Spleen (tissue), 7 donors: ENCODE measurements at regions not wholly inside any gene's neighbourhood (a gene's known extent, or its start where the extent isn't known, plus 50 kb on each side); places are given as distances from the start of the nearest gene placed in this dataset.

Experiments
- POLR2A ChIP-seq, 3 donors: fragments of 450-650 bp; IDR thresholded peaks; one replicate each; pipeline ENCODE4 v1.5.1; 2017; ENCODE audit warnings: antibody characterized with exemption in 3 of 3, mild to moderate bottlenecking in 1 of 3
- TF ChIP-seq, protein P1 (sequence below), 11 experiments: fragments of 200-600 bp in 7 of 11; fragments of 450-650 bp in 4 of 11; sonication (generic) in 4 of 11; IDR thresholded peaks in 8 of 11; conservative IDR thresholded peaks in 3 of 11; 1 replicate in 7 of 11; 2 replicates in 4 of 11; pipeline versions ENCODE4 v1.4.0 to v1.8.0; 2016 to 2021; ENCODE audit warnings: antibody characterized with exemption in 11 of 11, inconsistent platforms in 4 of 11, mild to moderate bottlenecking in 1 of 11
- donor health status: DM: no; HTN: no; CAD: no; lungs with moderate emphysema.
- donor health status: DM: no; HTN: no; CAD: no.
- donor health status: DM: no; HTN: no; CAD: no.

- TF ChIP-seq, protein P1, sequence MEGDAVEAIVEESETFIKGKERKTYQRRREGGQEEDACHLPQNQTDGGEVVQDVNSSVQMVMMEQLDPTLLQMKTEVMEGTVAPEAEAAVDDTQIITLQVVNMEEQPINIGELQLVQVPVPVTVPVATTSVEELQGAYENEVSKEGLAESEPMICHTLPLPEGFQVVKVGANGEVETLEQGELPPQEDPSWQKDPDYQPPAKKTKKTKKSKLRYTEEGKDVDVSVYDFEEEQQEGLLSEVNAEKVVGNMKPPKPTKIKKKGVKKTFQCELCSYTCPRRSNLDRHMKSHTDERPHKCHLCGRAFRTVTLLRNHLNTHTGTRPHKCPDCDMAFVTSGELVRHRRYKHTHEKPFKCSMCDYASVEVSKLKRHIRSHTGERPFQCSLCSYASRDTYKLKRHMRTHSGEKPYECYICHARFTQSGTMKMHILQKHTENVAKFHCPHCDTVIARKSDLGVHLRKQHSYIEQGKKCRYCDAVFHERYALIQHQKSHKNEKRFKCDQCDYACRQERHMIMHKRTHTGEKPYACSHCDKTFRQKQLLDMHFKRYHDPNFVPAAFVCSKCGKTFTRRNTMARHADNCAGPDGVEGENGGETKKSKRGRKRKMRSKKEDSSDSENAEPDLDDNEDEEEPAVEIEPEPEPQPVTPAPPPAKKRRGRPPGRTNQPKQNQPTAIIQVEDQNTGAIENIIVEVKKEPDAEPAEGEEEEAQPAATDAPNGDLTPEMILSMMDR (IDR thresholded peaks at IDR 0.05 in 8 of 11, conservative IDR thresholded peaks at IDR 0.05 in 3 of 11), result no peak
- no peak for TF ChIP-seq POLR2A (IDR thresholded peaks at IDR 0.05)
These were observed 119.6 kb upstream of the BRWD3 start for GRCh38 chrX:80929251-80929650.
